GM18858 (cell line): ENCODE measurements at regions not wholly inside any gene's neighbourhood (a gene's known extent, or its start where the extent isn't known, plus 50 kb on each side); places are given as distances from the start of the nearest gene placed in this dataset.
"Not testable (repeated sequence)": the region's sequence is repeated elsewhere in the genome, so short reads cannot be mapped to it uniquely, and the experiment has no call there.

Source experiments
- ATAC-seq: cut with Tn5 transposase; IDR thresholded peaks from one replicate; pipeline ENCODE4 v1.9.1; 2021; ENCODE audit not compliant: unreplicated experiment

GRCh38 chr4:63105839-63106238, 1303.4 kb downstream of the TECRL start:
- no peak for ATAC-seq

- ATAC-seq = no peak
These were observed 1318.6 kb downstream of the TECRL start for GRCh38 chr4:63090641-63091040.

GRCh38 chr4:63085091-63085490, 1324.2 kb downstream of the TECRL start:
- no peak for ATAC-seq

GRCh38 chr4:63080934-63081333, 1328.3 kb downstream of the TECRL start:
- ATAC-seq = no peak

GRCh38 chr4:63063760-63064159, 1345.5 kb downstream of the TECRL start:
- no peak for ATAC-seq

- not testable (repeated sequence) for ATAC-seq
These were observed 1346.4 kb downstream of the TECRL start for GRCh38 chr4:63062891-63063290.

GRCh38 chr4:63049726-63050125, 1359.5 kb downstream of the TECRL start:
- ATAC-seq = no peak

GRCh38 chr4:63049278-63049677, 1360.0 kb downstream of the TECRL start:
- ATAC-seq = no peak

- no peak for ATAC-seq
These were observed 1372.9 kb downstream of the TECRL start for GRCh38 chr4:63036159-63036866.

GRCh38 chr4:63029380-63029779, 1379.9 kb downstream of the TECRL start:
- no peak for ATAC-seq

GRCh38 chr4:63020661-63021060, 1388.6 kb downstream of the TECRL start:
- no peak for ATAC-seq

- no peak for ATAC-seq
These were observed 1392.0 kb downstream of the TECRL start for GRCh38 chr4:63017300-63017699.

- no peak for ATAC-seq
These were observed 1438.4 kb downstream of the TECRL start for GRCh38 chr4:62970846-62971245.

- ATAC-seq = no peak
These were observed 1448.8 kb downstream of the TECRL start for GRCh38 chr4:62960415-62960814.

GRCh38 chr4:62953752-62954151, 1455.5 kb downstream of the TECRL start:
- no peak for ATAC-seq

GRCh38 chr4:62952366-62952765, 1456.9 kb downstream of the TECRL start:
- ATAC-seq = no peak

- no peak for ATAC-seq
These were observed 1461.1 kb downstream of the TECRL start for GRCh38 chr4:62948108-62948507.

- no peak for ATAC-seq
These were observed 1469.0 kb downstream of the TECRL start for GRCh38 chr4:62940229-62940628.

GRCh38 chr4:62930884-62931283, 1478.4 kb downstream of the TECRL start:
- no peak for ATAC-seq

- no peak for ATAC-seq
These were observed 1480.8 kb downstream of the TECRL start for GRCh38 chr4:62928483-62928882.

GRCh38 chr4:62927574-62927973, 1481.7 kb downstream of the TECRL start:
- ATAC-seq = no peak

- ATAC-seq = no peak
These were observed 1485.5 kb downstream of the TECRL start for GRCh38 chr4:62923783-62924182.

- ATAC-seq = no peak
These were observed 1491.6 kb downstream of the TECRL start for GRCh38 chr4:62917649-62918048.
